SK-N-SH (cell line): ENCODE measurements at regions not wholly inside any gene's neighbourhood (a gene's known extent, or its start where the extent isn't known, plus 50 kb on each side); places are given as distances from the start of the nearest gene placed in this dataset.

Source experiments
- MEF2A ChIP-seq: IDR thresholded peaks from 2 replicates; pipeline ENCODE4 v1.4.0; 2012; ENCODE audit warnings: low read depth, borderline replicate concordance
- POLR2AphosphoS5 ChIP-seq: IDR thresholded peaks from 2 replicates; pipeline ENCODE4 v1.6.1; 2012; ENCODE audit warnings: low read depth, low read length
- RAD21 ChIP-seq: IDR thresholded peaks from 2 replicates; pipeline ENCODE4 v1.6.1; 2012; ENCODE audit warnings: mild to moderate bottlenecking, low read length
- RCOR1 ChIP-seq: fragments of 150-350 bp; IDR thresholded peaks from 2 replicates; pipeline ENCODE4 v1.6.1; 2017; ENCODE audit warnings: antibody characterized with exemption, low read length
- SIN3A ChIP-seq: IDR thresholded peaks from 2 replicates; pipeline ENCODE4 v1.6.1; 2012; ENCODE audit warnings: low read depth, mild to moderate bottlenecking, low read length, moderate library complexity, borderline replicate concordance
- SMC3 ChIP-seq: IDR thresholded peaks from 2 replicates; pipeline ENCODE4 v1.6.1; 2012; ENCODE audit warnings: low read depth, low read length, improper control_type of control experiment
- TAF1 ChIP-seq: IDR thresholded peaks from 2 replicates; pipeline ENCODE4 v1.6.1; 2012; ENCODE audit warnings: low read depth, mild to moderate bottlenecking, low read length, moderate library complexity, borderline replicate concordance
- TCF12 ChIP-seq: IDR thresholded peaks from 2 replicates; pipeline ENCODE4 v1.4.0; 2012
- TF ChIP-seq, protein P1 (sequence below): fragments of 200-600 bp; sonication (generic); IDR thresholded peaks from 2 replicates; pipeline ENCODE4 v1.6.1; 2017; ENCODE audit warnings: antibody characterized with exemption, mild to moderate bottlenecking, moderate library complexity
- TF ChIP-seq, protein P2 (sequence below): IDR thresholded peaks from 2 replicates; pipeline ENCODE4 v1.4.0; 2012; ENCODE audit warnings: low read depth, borderline replicate concordance

DNA sequence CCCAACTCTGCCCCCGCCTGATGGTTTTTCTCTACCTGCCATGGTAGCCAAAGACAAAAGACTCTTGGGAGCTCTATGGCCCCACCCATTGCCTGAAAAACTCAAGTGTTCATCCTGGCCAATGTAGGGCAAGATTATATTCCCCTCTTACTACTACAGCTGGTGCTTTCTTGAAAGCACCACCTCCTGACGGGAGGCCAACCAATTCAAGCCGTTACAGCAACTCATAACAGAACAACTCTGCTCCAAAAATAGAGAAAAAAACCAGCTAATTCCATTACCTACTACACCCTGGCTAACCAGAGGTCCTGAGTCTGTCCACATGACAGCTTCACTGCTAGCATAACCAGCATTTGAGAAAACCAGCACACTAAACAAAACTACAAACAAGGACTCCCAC is 127.5 kb upstream of the GAREM1 start:
- TF ChIP-seq TCF12 (no peak), TAF1 (no peak), RAD21 (no peak), POLR2AphosphoS5 (no peak), SMC3 (no peak), MEF2A (no peak), SIN3A (no peak), RCOR1 (no peak)
- TF ChIP-seq, protein P1, sequence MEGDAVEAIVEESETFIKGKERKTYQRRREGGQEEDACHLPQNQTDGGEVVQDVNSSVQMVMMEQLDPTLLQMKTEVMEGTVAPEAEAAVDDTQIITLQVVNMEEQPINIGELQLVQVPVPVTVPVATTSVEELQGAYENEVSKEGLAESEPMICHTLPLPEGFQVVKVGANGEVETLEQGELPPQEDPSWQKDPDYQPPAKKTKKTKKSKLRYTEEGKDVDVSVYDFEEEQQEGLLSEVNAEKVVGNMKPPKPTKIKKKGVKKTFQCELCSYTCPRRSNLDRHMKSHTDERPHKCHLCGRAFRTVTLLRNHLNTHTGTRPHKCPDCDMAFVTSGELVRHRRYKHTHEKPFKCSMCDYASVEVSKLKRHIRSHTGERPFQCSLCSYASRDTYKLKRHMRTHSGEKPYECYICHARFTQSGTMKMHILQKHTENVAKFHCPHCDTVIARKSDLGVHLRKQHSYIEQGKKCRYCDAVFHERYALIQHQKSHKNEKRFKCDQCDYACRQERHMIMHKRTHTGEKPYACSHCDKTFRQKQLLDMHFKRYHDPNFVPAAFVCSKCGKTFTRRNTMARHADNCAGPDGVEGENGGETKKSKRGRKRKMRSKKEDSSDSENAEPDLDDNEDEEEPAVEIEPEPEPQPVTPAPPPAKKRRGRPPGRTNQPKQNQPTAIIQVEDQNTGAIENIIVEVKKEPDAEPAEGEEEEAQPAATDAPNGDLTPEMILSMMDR: no peak
- TF ChIP-seq, protein P2, sequence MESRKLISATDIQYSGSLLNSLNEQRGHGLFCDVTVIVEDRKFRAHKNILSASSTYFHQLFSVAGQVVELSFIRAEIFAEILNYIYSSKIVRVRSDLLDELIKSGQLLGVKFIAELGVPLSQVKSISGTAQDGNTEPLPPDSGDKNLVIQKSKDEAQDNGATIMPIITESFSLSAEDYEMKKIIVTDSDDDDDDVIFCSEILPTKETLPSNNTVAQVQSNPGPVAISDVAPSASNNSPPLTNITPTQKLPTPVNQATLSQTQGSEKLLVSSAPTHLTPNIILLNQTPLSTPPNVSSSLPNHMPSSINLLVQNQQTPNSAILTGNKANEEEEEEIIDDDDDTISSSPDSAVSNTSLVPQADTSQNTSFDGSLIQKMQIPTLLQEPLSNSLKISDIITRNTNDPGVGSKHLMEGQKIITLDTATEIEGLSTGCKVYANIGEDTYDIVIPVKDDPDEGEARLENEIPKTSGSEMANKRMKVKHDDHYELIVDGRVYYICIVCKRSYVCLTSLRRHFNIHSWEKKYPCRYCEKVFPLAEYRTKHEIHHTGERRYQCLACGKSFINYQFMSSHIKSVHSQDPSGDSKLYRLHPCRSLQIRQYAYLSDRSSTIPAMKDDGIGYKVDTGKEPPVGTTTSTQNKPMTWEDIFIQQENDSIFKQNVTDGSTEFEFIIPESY: no peak
